ENCODE measurements at regions not wholly inside any gene's neighbourhood (a gene's known extent, or its start where the extent isn't known, plus 50 kb on each side); places are given as distances from the start of the nearest gene placed in this dataset.

DNA sequence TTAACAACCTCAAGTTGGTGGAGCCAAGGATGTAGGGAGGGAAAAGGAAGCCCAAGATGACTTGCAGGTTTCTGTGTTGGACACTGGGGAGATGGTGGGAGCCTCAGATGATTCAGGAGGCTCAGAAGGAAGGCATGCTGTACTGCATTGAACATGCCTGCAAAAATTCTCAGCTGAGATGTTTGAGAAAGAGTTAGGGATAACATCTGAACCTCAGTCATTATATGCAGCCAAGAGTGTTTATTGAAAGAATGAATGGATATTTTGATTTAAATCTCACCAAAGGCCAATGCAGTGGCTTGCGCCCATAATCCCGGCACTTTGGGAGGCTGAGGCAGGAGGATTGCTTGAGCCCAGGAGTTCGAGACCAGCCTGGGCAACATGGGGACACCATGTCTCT lies 243.0 kb downstream of the MYCN start:
- in situ Hi-C loops (cut with MboI; ENCODE audit: low sequenced_read_pairs) (no loop called here), intact Hi-C loops (cut with micrococcal nuclease) (no loop called here), dilution Hi-C loops (cut with HindIII; ENCODE audit: low sequenced_read_pairs, unreplicated experiment) (no loop called here)
- Histone ChIP-seq H2BK15ac (ENCODE audit: low read depth, low read length) (no peak overlapping the region), H3K4me2 (ENCODE audit: low read depth, low read length) (no peak overlapping the region), H3K79me1 (ENCODE audit: low read depth in 1 of 2, low read length in 2 of 2) (no peaks in the 10 kb centered on the region), H2AK5ac (ENCODE audit: low read depth, low read length) (no peak overlapping the region), H3K27me3 (ENCODE audit: control insufficient read depth, insufficient read depth, low read length) (no peaks in the 10 kb centered on the region), H3K4me1 (ENCODE audit: control insufficient read depth, insufficient read depth, low read length) (no peaks in the 10 kb centered on the region), H2AK9ac (replicated peaks; ENCODE audit: low read depth, low read length, poor library complexity) (no peak overlapping the region), H3K4me3 (ENCODE audit: insufficient read depth, low read depth, low read length) (no peak overlapping the region), H4K91ac (ENCODE audit: insufficient read depth, low read depth, low read length) (no peak overlapping the region), H3K36me3 (ENCODE audit: control insufficient read depth, insufficient read depth, low read length) (no peaks in the 10 kb centered on the region), H3K14ac (replicated peaks; ENCODE audit: low read depth, low read length) (no peak overlapping the region), H3K4ac (ENCODE audit: low read depth, low read length) (no peak overlapping the region), H3K56ac (ENCODE audit: extremely low read depth, insufficient read depth, low read length) (no peak overlapping the region), H4K20me1 (ENCODE audit: insufficient read depth, low read length) (no peaks in the 10 kb centered on the region), H3K9me1 (ENCODE audit: insufficient read depth, low read length) (no peaks in the 10 kb centered on the region), H3K23ac (ENCODE audit: low read depth, low read length) (no peak overlapping the region), H2BK120ac (ENCODE audit: low read depth, low read length) (no peak overlapping the region), H3K27ac (ENCODE audit: insufficient read depth, low read length) (no peak overlapping the region), H2BK20ac (ENCODE audit: low read depth, low read length) (no peak overlapping the region), H2AFZ (replicated peaks; ENCODE audit: low read length, poor library complexity) (no peak overlapping the region), H4K8ac (ENCODE audit: low read depth in 2 of 2, low read length in 2 of 2) (no peak overlapping the region), H3K9ac (ENCODE audit: low read depth, low read length) (no peak overlapping the region), H4K5ac (ENCODE audit: low read depth, low read length) (no peak overlapping the region), H2BK5ac (ENCODE audit: low read depth, low read length, poor library complexity, severe bottlenecking) (no peak overlapping the region), H3K9me3 (ENCODE audit: control insufficient read depth, insufficient read depth, low read length) (peaks cover 45% of the 10 kb centered on the region), H3K18ac (ENCODE audit: low read depth, low read length) (no peak overlapping the region)
- WGBS, 2 experiments (ENCODE audit: extremely low coverage in 2 of 2, insufficient read length in 1 of 2): 80% methylated on average over 2 of the region's 3 CpGs; no CpG with 5 or more reads in 1 of the 2 experiments
- DNase-seq (no peak), ATAC-seq (ENCODE audit: low read depth) (no peak)
- ChIA-PET POLR2A (ENCODE audit: unreplicated experiment) (no interaction called here), CTCF (interaction anchor here (0.7 kb wide), 1 partner anchor 19 kb away, joined by 5 read pairs; no protein-coding TSS in a partner anchor)
- TF ChIP-seq SMC3 (IDR thresholded peaks at IDR 0.05; ENCODE audit: low read depth, low read length): no peak
- no TSS peak for BruUV-seq (replicated peaks)

Data from IMR-90 (cell line).